Uterus (tissue), 2 donors: ENCODE measurements at regions not wholly inside any gene's neighbourhood (a gene's known extent, or its start where the extent isn't known, plus 50 kb on each side); places are given as distances from the start of the nearest gene placed in this dataset.

Experiments
- CTCF ChIP-seq, 4 experiments: fragments of 200-600 bp in 2 of 4; fragments of 450-650 bp in 2 of 4; sonication (generic) in 2 of 4; IDR thresholded peaks; one replicate each; pipeline ENCODE4 v1.5.1; 2016 to 2019; ENCODE audit warnings: antibody characterized with exemption in 4 of 4, mild to moderate bottlenecking in 2 of 4, moderate library complexity in 1 of 4
- POLR2A ChIP-seq, 2 donors: fragments of 450-650 bp; IDR thresholded peaks; one replicate each; pipeline ENCODE4 v1.6.1; 2016; ENCODE audit warnings: antibody characterized with exemption in 2 of 2, mild to moderate bottlenecking in 1 of 2, moderate library complexity in 1 of 2

GRCh38 chr11:109019342-109019936, 354.6 kb downstream of the DDX10 start:
- TF ChIP-seq CTCF (IDR thresholded peaks at IDR 0.05) (no peak), POLR2A (IDR thresholded peaks at IDR 0.05) (no peak)
